GM19452 (cell line): ENCODE measurements at regions not wholly inside any gene's neighbourhood (a gene's known extent, or its start where the extent isn't known, plus 50 kb on each side); places are given as distances from the start of the nearest gene placed in this dataset.
"Not testable (repeated sequence)": the region's sequence is repeated elsewhere in the genome, so short reads cannot be mapped to it uniquely, and the experiment has no call there.

Source experiments
- ATAC-seq: cut with Tn5 transposase; IDR thresholded peaks from one replicate; pipeline ENCODE4 v1.9.1; 2021; ENCODE audit not compliant: unreplicated experiment

GRCh38 chrX:131219271-131219670, 69.8 kb downstream of the IGSF1 start:
- no peak for ATAC-seq

GRCh38 chrX:131217989-131218388, 71.1 kb downstream of the IGSF1 start:
- no peak for ATAC-seq

DNA sequence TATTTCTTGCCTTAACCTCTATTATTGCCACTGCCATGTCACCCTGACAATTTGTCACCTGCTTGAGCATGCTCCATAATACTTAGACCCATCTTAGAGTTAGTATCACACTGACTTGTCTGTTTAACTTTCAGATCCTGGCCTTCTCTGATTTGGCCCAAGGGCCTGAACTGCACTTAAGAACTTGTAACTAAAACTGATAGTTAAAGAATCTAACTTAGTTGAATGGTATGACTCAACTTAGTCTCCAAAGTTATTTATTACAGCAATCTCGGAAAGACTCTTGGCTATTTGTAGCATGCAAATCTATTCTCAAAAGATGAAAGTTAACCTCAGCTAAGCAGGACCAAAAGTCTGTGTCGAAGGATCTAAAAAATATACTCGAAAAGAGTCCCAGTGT, 72.3 kb downstream of the IGSF1 start:
- peak; percentile 74 for ATAC-seq

DNA sequence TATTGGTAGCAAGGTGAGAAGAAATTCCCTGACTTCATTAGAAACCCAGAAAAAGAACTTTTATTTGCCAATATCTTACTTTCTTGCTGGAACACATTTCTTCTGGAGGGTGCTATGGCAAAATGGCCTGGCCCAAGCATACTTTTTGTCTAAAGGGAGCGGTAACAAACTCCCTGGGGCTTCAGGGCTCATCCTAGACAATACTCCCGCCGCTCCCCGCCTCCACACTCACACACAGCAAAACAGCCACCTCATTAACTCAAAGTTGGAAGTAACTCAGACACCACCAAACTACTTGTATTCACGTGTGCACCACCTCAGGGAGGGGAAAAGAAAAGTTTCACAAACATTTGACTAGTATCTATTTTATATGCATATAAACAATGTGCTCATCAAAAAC, 75.7 kb downstream of the IGSF1 start:
- no peak for ATAC-seq

DNA sequence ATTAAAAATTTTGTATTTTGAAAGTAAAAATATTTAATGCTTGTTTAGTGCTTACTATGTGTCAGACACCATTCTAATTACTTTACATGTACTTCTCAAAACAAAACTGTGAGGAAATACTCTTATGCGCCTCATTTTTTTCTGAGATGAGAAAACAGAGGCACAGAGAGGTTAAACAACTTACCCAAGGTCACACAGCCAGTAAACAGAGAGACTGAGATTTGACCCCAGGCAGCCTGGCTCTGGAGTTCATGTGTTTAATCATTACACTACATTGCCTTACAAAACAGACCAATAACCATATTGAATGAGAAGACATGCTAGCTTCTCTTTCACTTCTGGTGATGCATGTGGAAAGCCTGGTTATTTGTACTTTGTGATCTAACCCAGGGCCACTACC, 86.3 kb downstream of the IGSF1 start:
- ATAC-seq: no peak

GRCh38 chrX:131201986-131202385, 87.1 kb downstream of the IGSF1 start:
- ATAC-seq: no peak

DNA sequence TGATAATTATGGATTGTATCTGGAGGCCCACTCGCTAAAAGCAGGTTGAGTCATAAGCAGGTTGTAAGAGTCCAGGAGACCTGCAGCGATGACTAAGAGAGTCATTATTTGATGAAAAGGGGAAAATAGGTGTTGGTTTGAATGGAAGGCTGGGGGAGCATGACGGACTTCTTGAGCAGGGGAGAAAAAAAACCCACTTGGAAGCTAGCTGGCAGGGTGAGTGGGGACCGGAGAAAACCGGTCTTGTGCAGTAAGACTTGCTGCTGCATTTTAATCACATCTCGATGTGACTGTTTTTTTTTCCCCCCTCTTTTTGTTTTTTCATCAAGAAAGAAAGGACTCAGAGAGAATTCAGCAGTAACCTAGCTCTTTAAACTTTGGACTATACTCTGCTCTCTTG, 90.0 kb downstream of the IGSF1 start:
- ATAC-seq: no peak

DNA sequence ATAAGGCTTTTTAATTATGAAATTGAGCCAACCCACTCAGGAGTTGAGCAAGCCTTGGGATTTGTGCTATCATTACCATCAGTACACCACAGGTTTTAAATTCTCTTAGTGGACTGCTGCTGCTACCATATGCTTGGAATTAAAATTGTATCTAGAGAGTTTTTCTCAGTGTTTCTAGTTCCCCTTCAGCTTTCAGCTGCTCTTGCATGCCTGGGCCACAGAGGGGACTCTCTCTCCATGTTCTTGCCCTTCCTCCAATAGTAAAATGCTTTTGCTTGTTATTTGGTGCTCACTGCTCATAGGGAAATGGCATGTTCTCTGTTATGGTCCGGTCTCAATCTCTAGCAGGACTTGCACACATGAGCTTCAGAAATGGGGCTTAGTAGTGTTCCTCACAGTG, 101.9 kb downstream of the IGSF1 start:
- ATAC-seq: no peak

GRCh38 chrX:131170148-131170547, 112.0 kb downstream of the ARHGAP36 start:
- no peak for ATAC-seq

- not testable (repeated sequence) for ATAC-seq
Measured at GRCh38 chrX:131163645-131164044, 105.5 kb downstream of the ARHGAP36 start.

GRCh38 chrX:131157656-131158055, 99.5 kb downstream of the ARHGAP36 start:
- not testable (repeated sequence) for ATAC-seq

DNA sequence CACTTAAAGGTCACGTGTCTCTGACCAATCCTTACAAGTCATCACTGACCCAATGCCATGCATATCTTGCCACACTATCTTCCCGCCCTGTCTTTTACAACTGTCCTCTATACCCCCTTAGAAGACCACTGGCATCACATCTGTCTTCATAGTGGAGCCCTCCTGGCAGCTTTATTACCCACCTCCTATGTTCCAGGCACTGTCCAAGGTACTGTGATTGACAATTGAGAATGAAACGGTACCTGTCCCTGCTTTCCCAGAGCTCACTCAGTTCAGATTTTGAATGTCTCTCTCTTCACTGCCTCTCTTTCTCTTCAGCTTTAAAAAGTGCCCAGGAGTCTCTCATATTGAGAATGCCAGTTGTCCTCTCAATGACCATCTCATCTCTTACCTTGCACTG, 88.6 kb downstream of the ARHGAP36 start:
- no peak for ATAC-seq
